CD4-positive, alpha-beta T cell treated with Interleukin-15 for 1 hour (primary cell): ENCODE measurements at regions not wholly inside any gene's neighbourhood (a gene's known extent, or its start where the extent isn't known, plus 50 kb on each side); places are given as distances from the start of the nearest gene placed in this dataset.
"Not testable (repeated sequence)": the region's sequence is repeated elsewhere in the genome, so short reads cannot be mapped to it uniquely, and the experiment has no call there.

ENCODE experiments used
- DNase-seq: peaks from one replicate; pipeline ENCODE4 v3.0.0-alpha.2; 2020

DNA sequence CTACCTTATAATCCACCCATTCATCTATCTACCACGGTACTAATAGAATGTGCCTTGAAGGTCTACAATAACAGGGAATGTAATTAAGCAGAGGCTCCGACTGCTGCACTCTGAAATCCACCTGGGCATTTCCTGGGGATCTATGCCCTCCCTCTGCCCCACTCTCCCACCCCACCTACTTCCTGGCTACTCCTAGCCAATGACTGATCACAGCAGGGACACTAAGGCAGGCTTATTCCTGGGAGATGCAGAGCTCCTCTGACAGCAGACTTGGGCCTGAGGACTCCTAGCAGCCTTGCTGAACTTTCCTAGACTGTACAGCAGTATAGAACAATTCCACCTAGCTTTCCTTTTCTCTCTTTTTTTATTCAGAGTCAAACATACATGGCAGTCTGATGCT lies 91.1 kb upstream of the DHRS4 start:
- DNase-seq: no peak

DNA sequence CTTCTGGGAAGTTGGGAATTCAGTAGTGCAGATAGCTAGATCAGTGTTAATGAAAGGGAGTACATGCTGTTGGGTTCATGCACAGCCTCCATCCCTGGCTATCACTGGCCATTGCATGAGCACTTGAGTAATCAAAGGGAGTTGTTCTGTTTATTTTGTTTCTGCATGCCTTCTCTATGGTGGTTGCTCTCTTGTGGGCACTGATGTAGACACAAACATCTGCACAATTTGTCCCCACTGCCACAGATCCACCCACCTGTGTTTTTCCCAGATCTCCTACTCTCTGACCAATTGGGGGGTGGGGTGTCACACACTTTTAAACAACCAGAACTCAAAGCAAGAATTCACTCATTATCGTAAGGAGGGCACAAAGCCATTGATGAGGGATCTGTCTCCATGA lies 89.7 kb upstream of the DHRS4 start:
- no peak for DNase-seq

- no peak for DNase-seq
Measured at GRCh38 chr14:23864259-23864658, 89.3 kb upstream of the DHRS4 start.

- no peak for DNase-seq
Measured at GRCh38 chr14:23864861-23865260, 88.7 kb upstream of the DHRS4 start.

DNA sequence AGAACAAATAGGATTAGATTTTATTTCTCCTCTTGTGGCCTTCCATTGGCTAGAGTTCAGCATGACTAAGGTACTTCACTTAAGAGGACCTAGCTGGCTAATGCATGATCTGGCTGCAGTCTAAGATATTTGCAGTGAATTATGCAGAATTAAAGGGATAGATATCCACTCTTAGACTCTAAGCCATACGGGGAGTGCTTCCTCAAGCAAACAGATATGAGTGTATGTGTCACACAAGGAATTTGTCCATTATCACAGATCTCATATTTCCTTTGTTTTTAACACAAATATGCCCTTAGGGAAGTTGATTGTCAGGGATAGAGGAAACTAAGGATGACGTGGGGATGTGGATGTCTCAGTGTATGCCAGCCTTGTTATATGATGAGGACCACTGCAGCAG lies 88.1 kb upstream of the DHRS4 start:
- no peak for DNase-seq

DNA sequence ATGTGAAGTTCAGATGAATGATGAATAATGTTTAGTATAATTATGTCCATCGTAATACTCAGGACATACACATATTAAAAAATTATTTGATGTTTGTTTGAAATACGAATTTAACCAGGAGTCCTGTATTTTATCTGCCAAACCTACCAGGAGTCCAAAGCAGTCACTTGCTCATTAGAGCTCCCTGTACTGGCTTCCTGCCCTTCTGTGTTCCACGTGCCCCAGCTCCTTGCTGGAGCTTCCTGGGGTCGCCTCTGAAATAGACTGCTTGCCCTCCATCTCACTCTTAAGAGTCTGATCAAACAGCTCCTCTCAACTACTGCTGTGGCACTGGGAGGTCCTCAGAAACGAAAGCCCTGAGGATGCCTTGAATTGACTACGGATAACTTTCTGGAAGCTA lies 87.3 kb upstream of the DHRS4 start:
- DNase-seq: no peak

DNA sequence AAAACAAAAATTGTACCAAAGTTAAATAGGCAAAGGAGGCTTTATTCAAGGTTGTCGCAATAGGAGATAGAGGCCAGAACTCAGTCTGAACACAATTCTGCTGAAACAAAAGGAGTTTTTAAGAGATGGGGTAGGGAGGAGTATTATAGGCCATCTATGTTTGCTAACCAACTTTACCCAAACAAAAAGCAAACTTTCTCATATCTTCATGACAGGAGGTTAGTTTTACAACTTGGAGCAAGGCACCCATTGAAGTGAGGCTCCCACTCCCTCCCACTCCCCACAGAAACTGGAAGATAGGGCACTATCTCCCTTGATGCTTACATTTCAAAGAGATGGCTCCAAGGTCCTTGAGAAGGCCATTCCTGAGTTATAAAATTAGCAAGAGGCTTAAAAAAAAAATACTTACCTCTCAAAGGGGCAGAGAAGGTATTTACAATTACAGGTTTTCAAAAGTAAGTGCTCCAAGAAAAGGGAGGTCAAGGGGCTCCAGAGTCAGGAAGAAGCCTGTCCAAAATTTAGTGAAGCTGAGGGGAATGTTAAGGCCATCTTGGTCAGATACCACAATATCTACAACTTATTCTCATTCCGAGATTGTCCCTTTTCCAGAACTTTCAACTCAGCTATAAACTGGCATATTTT lies 84.4 kb upstream of the DHRS4 start:
- no peak for DNase-seq

DNA sequence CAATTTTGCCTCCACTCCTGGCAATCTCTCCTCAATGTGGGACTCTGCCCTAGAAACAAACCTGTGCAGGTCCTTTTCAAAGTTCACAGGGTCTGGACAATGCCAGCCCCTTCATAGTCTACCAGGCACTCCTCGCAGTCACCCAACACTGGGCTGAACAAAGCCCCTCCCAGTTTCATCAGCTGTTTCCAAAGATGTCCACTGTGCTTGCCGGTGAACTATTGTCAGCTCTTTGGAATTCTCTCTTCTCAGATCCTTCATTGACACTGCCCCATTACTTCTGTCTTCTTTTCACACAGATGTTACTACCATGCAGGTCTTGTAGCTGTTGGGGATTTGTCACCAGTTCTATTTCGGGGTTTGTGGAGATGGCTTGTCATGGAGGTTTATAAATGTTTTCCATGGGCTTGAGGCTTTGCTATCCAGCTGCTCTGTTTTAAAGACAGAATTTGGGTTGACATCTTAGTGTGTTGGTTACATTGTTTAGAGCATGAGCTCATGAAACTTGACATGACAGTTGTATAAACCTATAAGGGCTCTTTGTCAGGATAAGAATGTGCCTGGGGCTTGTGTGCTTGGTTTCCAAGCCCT lies 77.3 kb upstream of the DHRS4 start:
- no peak for DNase-seq

GRCh38 chr14:23877111-23877510 lies 76.5 kb upstream of the DHRS4 start:
- DNase-seq: no peak

DNA sequence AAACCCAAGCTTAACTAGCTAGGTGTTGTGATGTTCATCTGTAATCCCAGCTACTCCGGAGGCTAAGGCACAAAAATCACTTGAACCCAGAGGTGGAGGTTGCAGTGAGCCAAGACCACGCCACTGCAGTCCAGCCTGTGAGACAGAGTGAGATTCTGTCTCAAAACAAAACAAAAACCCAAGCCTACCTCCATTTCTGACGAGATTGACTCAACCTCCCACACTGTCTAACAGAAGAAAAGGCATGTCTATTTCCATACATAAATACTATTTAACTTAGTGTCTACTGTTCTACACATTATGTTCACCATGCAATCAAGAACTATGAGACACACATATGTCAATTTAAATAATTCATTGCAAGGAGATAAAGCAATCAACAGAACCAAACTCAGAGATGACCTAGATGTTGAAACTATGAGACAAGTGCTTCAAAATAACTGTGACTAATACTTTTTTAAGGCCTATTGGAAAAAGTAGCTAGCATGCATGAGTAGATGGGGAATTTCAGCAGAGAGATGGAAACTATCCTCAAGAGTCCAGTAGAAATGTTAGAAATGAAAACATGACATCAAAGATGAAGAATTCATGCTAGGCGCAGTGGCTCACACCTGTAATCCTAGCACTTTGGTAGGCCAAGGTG lies 75.9 kb upstream of the DHRS4 start:
- DNase-seq: no peak

DNA sequence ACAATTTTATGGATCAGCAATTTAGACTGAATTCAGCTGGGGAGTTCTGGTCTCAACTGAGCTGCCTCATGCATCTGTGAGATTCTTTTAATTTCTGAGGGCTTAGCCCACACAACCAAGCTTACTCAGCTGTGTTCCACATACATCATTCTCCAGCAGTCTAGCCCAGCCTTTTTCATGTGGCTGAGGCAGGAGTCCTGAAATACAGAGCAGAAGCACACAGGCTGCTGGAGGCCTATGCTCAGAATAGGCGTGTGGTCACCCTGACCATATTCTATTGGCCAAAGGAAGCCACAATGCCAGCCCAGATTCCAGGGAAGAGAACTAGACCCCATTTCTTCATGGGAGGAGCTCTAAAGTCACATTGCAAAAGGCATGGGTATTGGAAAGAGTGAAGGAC lies 72.3 kb upstream of the DHRS4 start:
- DNase-seq: no peak

DNA sequence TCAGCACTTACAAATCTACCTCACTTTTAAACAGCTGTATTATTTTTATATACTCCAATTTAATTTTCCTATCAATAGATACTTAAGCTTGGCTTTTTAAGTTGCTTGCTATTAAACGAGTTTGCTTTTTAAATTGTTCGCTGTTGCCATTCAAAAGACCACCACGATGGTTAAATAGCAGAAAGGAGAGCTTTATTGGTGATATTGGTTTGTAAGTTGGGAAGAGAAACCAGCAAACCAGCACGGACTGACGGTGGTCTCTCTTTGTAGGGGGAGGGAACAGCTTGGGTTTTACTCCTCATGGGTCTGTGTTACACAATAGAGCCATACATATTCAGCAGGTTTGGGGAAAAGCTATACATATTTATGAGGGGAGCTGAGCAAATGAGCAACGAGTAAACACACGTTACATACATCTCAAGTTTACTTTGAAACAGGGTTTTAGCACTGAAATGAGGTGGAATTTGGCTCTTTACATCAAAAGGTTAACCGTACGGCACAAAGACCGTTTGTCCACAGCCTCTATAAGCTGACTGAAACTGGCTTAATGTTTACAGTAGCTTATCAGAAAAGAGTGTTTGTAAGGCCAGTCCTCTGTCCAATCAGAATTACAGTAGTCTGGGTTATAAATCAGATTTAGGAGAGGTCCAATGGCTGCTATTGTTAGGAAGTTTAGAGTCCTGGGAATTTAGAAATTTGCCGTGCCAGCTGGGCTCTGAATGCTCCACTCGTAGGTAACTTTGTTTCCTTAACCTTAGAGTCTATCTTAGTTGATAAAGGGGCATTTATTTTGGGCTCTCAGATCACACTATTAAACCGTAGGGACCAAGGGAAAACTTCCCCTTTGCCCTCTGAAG lies 69.7 kb upstream of the DHRS4 start:
- no peak for DNase-seq

DNA sequence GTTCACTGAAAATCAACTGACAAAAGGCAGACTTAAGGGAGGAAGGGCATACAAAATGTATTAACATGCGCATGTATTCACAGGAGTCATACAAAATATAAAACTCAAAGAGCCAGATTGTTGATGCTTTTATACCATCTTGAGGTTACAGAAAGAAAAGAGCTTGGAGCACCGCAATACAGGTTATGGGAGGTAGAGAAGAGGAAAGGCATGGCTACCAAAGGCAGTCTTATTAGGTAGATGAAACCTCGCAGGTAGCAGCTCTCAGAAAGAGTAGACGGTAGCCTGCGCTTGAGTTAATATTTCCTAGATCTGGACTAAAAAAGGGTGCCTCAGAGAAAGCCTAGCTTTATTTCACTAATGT lies 69.0 kb upstream of the DHRS4 start:
- DNase-seq: no peak

DNA sequence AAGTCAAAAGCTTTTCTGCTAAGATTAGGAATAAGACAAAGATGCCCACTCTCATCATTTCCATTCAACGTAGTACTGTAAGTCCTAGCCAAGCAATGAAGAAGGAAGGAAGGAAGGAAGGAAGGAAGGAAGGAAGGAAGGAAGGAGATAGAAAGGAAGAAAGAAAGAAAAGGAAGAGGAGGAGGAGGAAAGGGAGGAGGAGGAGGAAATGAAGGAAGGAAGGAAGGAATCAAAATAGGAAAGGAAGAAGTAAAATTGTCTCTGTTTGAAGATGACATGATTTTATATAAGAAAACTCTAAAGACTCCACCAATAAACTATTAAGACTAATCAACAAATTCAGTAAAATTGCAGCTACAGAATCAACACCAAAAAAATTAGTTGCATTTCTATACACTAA lies 66.0 kb upstream of the DHRS4 start:
- DNase-seq: no peak

DNA sequence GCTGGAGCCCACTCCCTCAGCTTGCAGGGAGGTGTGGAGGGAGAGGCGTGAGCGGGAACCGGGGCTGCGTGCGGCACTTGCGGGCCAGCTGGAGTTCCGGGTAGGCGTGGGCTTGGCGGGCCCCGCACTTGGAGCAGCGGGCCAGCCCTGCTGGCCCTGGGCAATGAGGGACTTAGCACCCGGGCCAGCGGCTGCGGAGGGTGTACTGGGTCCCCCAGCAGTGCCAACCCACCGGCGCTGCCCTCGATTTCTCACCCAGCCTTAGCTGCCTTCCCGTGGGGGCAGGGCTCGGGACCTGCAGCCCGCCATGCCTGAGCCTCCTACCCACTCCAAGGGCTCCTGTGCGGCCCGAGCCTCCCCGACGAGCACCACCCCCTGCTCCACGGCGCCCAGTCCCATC lies 61.9 kb upstream of the DHRS4 start:
- not testable (repeated sequence) for DNase-seq

DNA sequence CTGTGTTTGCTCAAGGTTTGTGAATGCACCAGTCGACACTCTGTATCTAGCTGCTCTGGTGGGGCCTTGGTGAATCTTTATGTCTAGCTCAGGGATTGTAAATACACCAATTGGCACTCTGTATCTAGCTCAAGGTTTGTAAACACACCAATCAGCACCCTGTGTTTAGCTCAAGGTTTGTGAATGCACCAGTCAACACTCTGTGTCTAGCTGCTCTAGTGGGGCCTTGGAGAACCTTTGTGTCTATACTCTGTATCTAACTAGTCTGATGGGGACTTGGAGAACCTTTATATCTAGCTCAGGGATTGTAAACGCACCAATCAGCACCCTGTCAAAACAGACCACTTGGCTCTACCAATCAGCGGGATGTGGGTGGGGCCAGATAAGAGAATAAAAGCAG lies 61.3 kb upstream of the DHRS4 start:
- not testable (repeated sequence) for DNase-seq

DNA sequence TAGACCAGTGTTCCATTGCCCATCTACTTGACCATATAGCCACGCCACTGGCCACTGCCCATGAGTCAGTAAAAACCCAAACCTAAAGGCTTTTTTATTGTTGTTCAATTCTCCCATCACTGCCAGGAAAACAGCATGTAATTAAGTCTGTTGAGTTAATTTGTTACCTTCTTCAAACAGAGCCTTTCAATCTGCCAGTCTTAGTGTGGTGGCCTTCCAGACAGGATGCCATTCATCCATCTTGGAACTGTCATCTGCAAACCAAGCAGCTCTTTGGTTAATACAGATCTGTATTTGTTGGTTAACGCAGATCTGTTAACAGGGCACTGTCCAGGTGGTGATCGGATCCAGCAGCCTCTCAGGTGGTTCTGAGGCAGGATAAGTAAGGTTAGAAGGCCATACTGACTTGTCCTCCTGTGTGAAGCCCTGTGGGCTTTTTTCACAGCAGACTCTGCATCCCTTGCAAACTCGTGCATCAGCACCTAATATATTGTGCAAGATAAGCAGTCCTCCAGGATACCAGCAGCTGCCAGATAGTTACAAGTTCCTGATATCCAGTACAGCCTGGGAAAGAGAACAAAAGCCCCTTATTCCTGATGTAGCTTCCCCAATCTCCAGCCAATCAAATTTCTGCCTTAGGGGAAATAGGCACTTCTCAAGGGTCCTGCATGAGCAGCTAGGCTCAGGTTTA lies 59.1 kb upstream of the DHRS4 start:
- DNase-seq: no peak

DNA sequence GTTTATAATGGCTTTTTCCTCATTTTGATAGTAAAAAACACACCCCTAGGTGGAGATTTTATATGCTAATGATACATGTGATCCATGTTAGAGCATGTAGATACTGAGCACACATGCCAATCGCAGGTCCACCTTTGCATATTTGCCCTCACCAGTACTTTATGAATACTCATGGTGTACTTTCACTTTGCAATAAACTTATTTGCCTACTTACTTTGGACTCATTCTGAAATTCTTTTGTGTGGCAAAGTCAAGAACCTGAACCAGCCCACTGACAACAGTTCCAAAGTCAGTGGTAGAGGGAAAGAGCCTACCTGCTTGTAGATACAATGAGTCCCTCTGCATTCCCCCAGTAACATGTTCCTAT lies 58.5 kb upstream of the DHRS4 start:
- no peak for DNase-seq

DNA sequence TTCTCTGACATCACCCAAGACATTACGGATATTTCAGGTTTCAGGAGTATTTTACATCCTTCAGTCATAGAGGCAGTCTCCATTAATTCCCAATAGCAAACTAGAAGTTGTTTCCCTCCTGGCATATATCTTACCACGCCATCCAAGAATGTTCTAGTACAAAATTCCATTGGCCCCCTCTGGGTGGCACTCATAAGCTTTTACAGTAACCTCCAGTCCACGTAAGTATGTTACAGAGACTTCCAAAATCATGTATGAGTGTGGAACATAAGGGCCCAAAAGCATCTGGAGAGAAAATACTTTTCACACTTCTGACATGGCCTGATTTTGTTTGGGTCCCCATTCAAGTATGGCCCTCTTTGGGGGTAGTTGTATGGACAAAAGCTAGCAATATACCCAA lies 58.1 kb upstream of the DHRS4 start:
- no peak for DNase-seq

- no peak for DNase-seq
Measured at GRCh38 chr14:23896609-23897153, 56.9 kb upstream of the DHRS4 start.

DNA sequence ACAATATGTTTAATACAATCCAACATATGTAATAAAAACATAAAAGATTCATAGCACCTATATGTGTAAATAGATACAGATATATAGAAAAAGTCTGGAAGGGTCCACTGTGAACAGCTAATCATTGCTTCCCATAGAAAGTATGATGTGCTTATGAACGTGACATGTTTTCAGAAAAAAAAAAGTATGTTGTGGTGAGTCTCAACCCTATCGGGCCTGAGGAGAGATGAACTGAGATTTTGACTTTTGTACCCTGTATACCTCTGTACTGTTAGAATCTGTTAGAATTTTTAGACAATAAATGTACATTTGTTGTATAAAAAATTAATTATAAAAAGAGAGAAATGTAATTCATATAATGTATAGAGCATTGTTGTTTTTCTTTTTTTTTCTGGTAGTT lies 56.3 kb upstream of the DHRS4 start:
- not testable (repeated sequence) for DNase-seq

- DNase-seq: not testable (repeated sequence)
Measured at GRCh38 chr14:23898359-23898758, 55.2 kb upstream of the DHRS4 start.

- no peak for DNase-seq
Measured at GRCh38 chr14:23899788-23900187, 53.8 kb upstream of the DHRS4 start.
